ENCODE measurements at regions not wholly inside any gene's neighbourhood (a gene's known extent, or its start where the extent isn't known, plus 50 kb on each side); places are given as distances from the start of the nearest gene placed in this dataset.

DNA sequence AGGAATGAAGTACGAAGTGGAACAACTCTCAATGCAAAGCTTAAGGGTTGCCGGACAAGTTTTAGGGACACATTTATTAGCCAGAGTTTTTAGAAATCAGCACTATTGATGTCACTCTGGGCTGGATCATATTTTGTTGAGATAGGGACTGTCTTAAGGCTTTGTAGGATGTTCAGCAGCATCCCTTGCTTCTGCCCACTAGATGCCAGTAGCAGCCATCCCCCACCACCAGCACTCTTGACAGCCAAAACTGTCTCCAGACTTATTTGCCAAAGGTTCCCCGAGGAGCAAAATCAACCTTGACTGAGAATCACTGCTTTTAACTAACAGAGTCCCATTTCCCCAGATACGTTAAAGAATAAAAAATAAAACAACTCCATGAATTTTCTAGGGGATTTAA, 1497.3 kb downstream of the STIM2 start:
- TF ChIP-seq CTCF (IDR thresholded peaks at IDR 0.05) (peak; percentile 24; the same call in 1 of the 2 replicates), ZFX (IDR thresholded peaks at IDR 0.05; ENCODE audit: borderline replicate concordance) (no peak)
